GM21717 (cell line): ENCODE measurements at regions not wholly inside any gene's neighbourhood (a gene's known extent, or its start where the extent isn't known, plus 50 kb on each side); places are given as distances from the start of the nearest gene placed in this dataset.

Experiments used
- ATAC-seq: cut with Tn5 transposase; IDR thresholded peaks from one replicate; pipeline ENCODE4 v1.9.1; 2021; ENCODE audit warnings: mild to moderate bottlenecking, moderate library complexity; ENCODE audit not compliant: unreplicated experiment

DNA sequence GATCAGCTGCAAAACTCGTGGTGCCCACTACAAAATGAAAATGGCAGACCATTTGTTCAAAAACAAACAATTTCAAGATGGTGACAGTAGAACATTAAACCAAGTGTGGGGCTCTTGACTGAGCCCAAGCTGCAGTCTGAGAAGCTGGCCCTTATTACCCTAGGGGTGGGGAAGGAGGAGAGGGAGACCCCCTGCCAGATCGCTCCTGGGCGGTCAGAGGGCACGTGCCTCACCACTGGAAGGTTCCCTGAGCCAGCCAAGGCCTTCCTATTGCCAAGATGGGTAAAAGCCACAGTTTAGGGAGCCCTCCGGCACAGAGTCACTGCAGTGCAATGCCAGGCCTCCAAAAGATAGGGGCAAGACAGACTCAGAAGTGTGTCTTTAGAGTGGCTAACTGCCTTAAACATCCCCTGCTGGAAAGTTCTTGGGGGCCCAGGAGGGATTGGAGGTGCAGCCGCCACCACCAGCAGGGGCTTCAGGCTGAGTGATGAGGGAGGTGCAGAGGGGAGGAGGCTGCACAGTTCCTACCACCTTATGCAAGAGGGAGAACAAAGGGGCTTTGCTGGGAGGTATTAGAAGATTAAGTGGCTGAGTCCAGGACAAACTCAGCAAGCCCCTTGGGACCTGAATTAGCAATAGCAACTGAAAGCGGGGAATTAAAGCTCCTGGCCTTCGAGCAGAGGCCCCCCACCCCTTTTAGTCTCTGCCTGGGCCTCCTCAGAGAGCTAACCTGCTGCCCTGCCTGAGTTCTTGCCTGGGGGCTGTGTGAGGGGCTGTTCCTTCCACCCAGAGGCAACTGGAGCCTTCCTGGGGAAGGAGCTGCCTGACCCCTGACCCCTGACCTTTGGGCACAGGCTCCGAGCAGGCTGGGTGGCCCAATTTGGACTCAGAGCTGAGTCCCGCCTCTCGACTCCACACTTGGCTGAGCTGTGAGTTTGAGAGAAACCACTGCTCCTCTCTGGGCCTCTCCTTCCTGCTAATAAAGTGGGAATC lies 88.4 kb downstream of the VEGFA start:
- no peak for ATAC-seq

- ATAC-seq, result no peak
Measured at GRCh38 chr6:43856005-43856765, 86.2 kb downstream of the VEGFA start.

- ATAC-seq, result no peak
Measured at GRCh38 chr6:43855247-43855646, 85.2 kb downstream of the VEGFA start.

DNA sequence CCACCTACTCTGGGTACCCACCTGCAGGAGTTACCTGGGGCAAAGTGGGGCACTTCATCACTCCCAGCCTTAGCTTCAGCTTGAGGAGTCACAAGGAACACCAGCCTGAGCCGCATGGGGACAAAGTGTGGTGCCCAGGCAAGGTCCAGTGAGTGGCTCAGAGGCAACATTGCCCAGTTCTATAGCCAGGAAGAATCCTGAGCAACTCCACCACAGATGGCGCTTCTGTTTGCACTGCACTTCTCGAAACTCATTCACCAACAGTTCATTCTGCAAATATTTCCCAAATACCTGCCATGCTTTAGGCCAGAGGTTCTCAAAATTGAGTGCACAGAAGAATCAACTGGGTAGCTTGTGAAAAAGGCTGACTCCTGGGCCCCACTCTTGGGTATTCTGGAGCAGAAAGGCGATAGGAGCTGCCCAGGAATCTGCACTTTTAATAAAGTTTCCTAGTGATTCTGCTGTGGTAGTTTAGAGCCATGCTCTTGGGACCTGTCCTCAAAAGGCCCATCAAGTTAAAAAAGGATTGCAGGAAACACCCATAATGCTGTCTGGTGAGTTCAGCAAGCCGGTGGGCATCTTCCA lies 83.1 kb downstream of the VEGFA start:
- no peak for ATAC-seq

- no peak for ATAC-seq
Measured at GRCh38 chr6:43852350-43852864, 82.4 kb downstream of the VEGFA start.

GRCh38 chr6:43851204-43851865 lies 81.3 kb downstream of the VEGFA start:
- no peak for ATAC-seq

DNA sequence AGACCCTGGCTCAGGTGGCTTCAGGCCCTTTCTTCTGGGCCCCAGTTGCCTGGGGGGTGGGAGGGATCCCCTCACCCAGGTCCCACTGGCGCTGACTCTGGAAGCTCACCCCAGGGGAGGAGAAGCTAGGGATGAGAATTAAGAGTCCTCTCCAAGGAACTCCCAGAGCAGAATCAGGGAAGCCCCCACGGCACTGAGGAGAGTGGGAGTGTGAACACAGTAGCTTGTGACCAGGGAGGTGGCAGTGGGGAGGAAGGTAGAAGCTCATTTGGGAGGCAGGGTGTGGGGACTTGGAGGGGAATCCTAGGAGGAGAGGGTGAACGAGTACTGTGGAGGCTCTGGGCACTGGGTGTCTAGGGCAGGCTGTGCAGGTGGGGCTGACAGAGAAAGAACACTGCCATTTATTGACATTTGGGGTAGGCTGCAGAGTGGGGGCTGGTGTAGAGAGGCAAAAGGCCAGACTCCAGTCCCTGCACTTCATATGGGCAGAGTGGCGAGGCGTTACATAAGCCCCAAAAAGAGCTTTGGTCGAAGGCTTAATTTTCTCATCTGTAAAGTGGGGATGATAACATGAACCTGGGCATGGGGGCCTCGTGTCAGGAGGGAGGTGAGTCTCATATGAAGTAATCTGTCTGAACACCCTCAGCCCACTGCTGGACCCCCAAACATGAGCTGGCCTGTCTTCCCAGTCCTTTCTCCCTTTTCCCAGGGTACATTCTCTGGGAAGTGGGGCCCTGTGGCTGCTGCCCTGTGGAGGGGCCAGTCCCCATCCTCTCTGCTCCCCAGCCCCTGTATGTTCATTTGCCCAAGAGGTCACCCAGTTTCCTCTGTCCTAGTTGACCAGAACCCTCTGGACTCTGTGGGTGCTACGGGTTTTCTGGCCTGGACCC lies 80.5 kb downstream of the VEGFA start:
- ATAC-seq, result no peak

- ATAC-seq, result no peak
Measured at GRCh38 chr6:43849844-43850243, 79.8 kb downstream of the VEGFA start.

- ATAC-seq, result no peak
Measured at GRCh38 chr6:43848671-43849391, 78.8 kb downstream of the VEGFA start.

DNA sequence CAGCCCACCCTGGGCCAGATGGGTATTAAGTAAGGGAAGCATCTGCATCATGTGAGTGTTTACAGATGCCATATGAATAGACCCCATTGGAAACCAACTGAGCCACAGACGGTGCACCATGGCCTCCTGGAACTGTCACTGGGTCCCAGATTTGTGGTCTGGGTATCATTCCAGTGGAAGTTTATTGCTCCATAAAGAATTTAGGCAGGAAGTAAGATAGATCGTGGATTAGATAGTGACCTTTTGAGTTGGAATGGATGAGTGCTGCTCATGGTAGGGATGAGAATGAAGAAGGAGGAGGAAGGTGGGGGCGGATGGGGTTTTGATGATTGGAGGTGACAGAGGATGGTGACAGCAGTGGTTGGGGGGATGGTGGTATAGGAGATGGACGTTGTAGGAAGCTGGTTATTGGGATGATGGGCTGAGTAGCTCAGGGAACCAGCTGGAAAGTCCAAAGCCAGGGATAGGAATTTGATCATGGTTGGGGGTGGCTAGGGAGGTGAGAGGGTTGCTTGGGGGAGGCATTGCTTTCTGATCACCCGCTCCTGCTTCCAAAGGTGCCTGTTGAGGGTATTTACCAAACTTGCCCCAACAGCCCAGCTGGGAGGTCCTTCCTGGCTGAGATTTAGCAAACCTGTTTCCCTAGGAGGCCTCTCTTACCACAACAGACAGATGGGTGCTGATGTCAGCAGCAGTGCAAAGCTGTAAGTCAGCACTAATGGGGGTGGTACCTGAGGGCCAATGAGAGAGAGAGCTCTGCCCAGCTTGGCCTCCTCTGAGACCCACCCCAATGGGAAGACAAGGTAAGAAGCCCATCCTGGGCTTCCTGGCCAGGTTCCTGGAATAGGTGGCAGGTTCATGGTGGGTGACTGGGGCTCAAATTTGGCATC lies 78.0 kb downstream of the VEGFA start:
- ATAC-seq, result no peak

DNA sequence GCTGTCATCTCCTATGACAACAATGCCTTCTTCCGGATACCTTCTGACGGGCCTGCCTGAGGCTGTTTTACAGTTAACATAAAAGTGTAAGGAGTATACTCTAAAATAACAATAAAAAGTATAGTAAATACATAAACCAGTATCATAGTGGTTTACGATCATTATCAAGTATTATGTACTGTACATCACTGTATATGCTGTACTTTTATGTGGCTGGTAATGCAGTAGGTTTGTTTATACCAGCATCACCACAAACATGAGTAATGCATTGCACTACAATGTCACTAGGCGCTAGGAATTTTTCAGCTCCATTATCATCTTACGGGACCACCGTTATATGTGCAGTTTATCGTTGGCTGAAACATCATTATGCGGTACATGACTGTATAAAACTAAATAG lies 76.5 kb downstream of the VEGFA start:
- no peak for ATAC-seq

- no peak for ATAC-seq
Measured at GRCh38 chr6:43845646-43846045, 75.6 kb downstream of the VEGFA start.

- no peak for ATAC-seq
Measured at GRCh38 chr6:43843669-43844171, 73.7 kb downstream of the VEGFA start.

DNA sequence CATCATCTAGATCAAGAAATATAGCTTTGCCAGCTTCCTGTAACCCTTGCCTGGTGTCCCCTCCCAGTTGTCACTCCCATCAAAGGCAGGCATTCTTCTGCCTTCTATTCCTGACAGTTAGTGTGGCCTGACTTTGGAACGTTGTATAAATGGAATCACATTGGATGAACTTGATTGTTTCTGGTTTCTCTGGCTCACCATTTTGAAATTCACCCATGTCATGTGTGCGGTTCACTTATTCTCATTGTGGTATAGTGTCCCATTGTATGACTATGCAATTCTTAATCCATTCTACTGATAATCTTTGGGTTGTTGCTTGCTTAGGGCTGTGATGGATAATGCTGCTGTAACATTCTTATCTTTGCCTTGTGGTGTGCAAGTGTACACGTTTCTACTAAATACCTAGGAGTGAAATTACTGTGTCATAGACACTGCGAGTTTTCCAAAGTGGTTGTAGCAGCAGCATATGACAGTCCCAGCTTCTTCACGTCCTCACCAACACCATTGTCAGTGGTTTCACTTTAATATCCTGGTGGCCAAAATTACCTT lies 73.2 kb downstream of the VEGFA start:
- no peak for ATAC-seq

- ATAC-seq, result no peak
Measured at GRCh38 chr6:43842231-43842794, 72.3 kb downstream of the VEGFA start.

GRCh38 chr6:43840490-43841218 lies 70.6 kb downstream of the VEGFA start:
- no peak for ATAC-seq
